ENCODE measurements at regions not wholly inside any gene's neighbourhood (a gene's known extent, or its start where the extent isn't known, plus 50 kb on each side); places are given as distances from the start of the nearest gene placed in this dataset.
A peak's percentile ranks its signal among the peaks of the same experiment; 100 is the strongest.

DNA sequence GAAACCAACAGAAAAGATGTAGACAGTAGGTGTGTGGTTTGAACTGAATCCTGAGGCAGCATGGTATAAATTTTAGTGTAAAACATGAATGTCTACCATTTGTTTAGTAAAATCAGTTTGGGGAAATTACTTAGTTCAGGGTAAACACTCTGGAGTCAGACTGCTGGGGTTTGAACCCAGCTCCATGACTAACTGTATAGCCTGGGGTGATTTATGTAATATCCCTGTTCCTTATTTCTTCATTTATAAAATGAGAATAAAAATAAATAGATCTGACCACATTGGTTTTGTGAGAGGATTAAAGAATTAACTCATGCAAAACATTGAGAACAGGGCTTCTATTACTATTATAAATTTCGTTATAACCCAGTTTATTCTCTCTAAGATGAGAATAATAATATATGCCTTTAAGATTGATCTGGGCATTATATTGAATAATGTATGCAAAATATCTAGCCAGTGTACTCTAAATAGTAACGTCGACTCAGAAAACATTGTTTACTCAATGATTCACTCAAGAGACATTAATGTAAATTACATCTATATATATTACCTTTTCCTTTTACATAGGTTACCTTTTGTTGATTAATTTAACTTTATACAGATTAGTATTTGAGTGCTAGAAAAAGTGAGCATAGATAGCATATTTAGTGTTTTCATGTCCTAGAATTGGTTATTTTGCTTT, 120.6 kb upstream of the KCNJ16 start:
- Histone ChIP-seq H3K9me3 (ENCODE audit: control insufficient read depth in 2 of 3, low read length in 3 of 3) (no peaks in the 10 kb centered on the region), H3K4me1 (ENCODE audit: control insufficient read depth in 2 of 2, insufficient read depth in 2 of 2, low read length in 2 of 2) (no peaks in the 10 kb centered on the region), H3K36me3 (ENCODE audit: control insufficient read depth in 2 of 3, insufficient read depth in 3 of 3, low read length in 3 of 3) (no peaks in the 10 kb centered on the region), H3K27ac (ENCODE audit: low read depth, low read length) (no peak overlapping the region), H3K27me3 (ENCODE audit: control insufficient read depth in 2 of 2, insufficient read depth in 2 of 2, low read length in 2 of 2) (no peaks in the 10 kb centered on the region), H3K4me3 (ENCODE audit: low read length) (no peak overlapping the region)
- Mint-ChIP-seq H3K27me3 (peaks cover 0 to 8% (median 0%) of the 10 kb centered on the region in 5 donors), H3K4me1 (no peaks in the 10 kb centered on the region), H3K9me3 (peaks cover 0 to 10% (median 1%) of the 10 kb centered on the region in 11 donors), H3K27ac (no peak overlapping the region), H3K36me3 (peaks cover 0 to 3% (median 0%) of the 10 kb centered on the region in 5 donors), H3K4me3 (no peak overlapping the region)
- ATAC-seq (no peak), DNase-seq (no peak)
- intact Hi-C loops (cut with micrococcal nuclease) = no loop called here
- POLR2A ChIA-PET = no interaction called here
- CTCF ChIA-PET = no interaction called here

DNA sequence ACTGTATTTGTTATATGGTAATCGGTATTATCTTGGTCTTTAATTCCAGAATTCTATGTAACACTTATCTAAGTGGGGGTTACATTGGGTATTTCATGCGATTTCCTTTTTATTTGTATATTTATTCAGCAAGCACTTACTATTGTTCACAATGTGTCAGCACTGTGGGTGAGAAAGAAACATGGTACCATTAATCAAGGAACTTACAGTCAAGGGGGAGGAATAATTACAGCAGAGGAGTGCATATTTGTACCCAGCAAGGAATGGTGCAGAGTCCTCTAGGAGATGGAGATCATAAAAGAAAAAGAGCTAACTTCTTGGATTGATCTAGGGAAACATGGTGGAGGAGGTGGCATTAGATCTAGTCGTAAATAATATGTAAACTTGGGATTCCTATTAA, 117.0 kb upstream of the KCNJ16 start:
- H3K4me1 ChIP-seq (ENCODE audit: control insufficient read depth in 2 of 2, insufficient read depth in 2 of 2, low read length in 2 of 2) = no peaks in the 10 kb centered on the region
- POLR2A ChIA-PET = no interaction called here
- Mint-ChIP-seq H3K27ac (no peak overlapping the region), H3K4me3 (no peak overlapping the region), H3K9me3 (peaks cover 0 to 10% (median 0%) of the 10 kb centered on the region in 11 donors), H3K4me1 (no peaks in the 10 kb centered on the region), H3K27me3 (peaks cover 0 to 4% (median 0%) of the 10 kb centered on the region in 5 donors), H3K36me3 (no peaks in the 10 kb centered on the region)
- CTCF ChIA-PET = no interaction called here
- DNase-seq (no peak), ATAC-seq (no peak)
- no peaks in the 10 kb centered on the region for H3K9me3 ChIP-seq (ENCODE audit: control insufficient read depth in 2 of 3, low read length in 3 of 3)
- H3K36me3 ChIP-seq (ENCODE audit: control insufficient read depth in 2 of 3, insufficient read depth in 3 of 3, low read length in 3 of 3) = no peaks in the 10 kb centered on the region
- no peaks in the 10 kb centered on the region for H3K27me3 ChIP-seq (ENCODE audit: control insufficient read depth in 2 of 2, insufficient read depth in 2 of 2, low read length in 2 of 2)
- intact Hi-C loops (cut with micrococcal nuclease) = no loop called here
- H3K27ac ChIP-seq (ENCODE audit: low read depth, low read length) = no peak overlapping the region
- H3K4me3 ChIP-seq (ENCODE audit: low read length) = no peak overlapping the region

DNA sequence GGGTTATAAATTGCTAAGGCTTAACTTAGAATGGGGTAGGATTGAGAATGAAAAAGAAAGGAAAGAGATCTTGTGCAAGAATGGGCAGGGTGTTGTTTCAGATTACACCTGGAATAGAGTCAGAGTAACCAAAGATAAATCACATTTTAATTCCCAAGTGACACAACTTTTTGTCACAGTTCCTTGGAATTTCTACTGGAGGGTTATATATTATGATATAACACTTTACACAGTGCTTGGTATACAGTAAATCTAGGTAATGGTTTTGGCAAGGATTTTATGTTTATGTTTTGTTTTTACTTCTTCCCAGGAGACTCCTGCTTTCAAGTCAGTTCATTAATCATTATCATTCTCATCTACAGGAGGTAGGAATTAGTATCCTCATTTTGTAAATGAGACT, 115.7 kb upstream of the KCNJ16 start:
- Mint-ChIP-seq H3K27me3 (peaks cover 0 to 4% (median 0%) of the 10 kb centered on the region in 5 donors), H3K36me3 (no peaks in the 10 kb centered on the region), H3K27ac (no peak overlapping the region), H3K9me3 (peaks cover 0 to 10% (median 0%) of the 10 kb centered on the region in 11 donors), H3K4me3 (no peak overlapping the region), H3K4me1 (no peaks in the 10 kb centered on the region)
- intact Hi-C loops (cut with micrococcal nuclease) = no loop called here
- DNase-seq (no peak), ATAC-seq (no peak)
- POLR2A ChIA-PET = no interaction called here
- CTCF ChIA-PET = no interaction called here
- no peak overlapping the region for H3K4me3 ChIP-seq (ENCODE audit: low read length)
- H3K27ac ChIP-seq (ENCODE audit: low read depth, low read length) = no peak overlapping the region
- no peaks in the 10 kb centered on the region for H3K4me1 ChIP-seq (ENCODE audit: control insufficient read depth in 2 of 2, insufficient read depth in 2 of 2, low read length in 2 of 2)
- no peaks in the 10 kb centered on the region for H3K36me3 ChIP-seq (ENCODE audit: control insufficient read depth in 2 of 3, insufficient read depth in 3 of 3, low read length in 3 of 3)
- no peaks in the 10 kb centered on the region for H3K9me3 ChIP-seq (ENCODE audit: control insufficient read depth in 2 of 3, low read length in 3 of 3)
- no peaks in the 10 kb centered on the region for H3K27me3 ChIP-seq (ENCODE audit: control insufficient read depth in 2 of 2, insufficient read depth in 2 of 2, low read length in 2 of 2)

GRCh38 chr17:69960755-69961154, 114.3 kb upstream of the KCNJ16 start:
- no peaks in the 10 kb centered on the region for H3K36me3 ChIP-seq (ENCODE audit: control insufficient read depth in 2 of 3, insufficient read depth in 3 of 3, low read length in 3 of 3)
- H3K4me1 Mint-ChIP-seq = no peaks in the 10 kb centered on the region
- H3K27ac Mint-ChIP-seq = no peak overlapping the region
- no peaks in the 10 kb centered on the region for H3K36me3 Mint-ChIP-seq
- peaks cover 0 to 10% (median 2%) of the 10 kb centered on the region in 11 donors for H3K9me3 Mint-ChIP-seq
- no peaks in the 10 kb centered on the region for H3K9me3 ChIP-seq (ENCODE audit: control insufficient read depth in 2 of 3, low read length in 3 of 3)
- no peak overlapping the region for H3K4me3 Mint-ChIP-seq
- POLR2A ChIA-PET = no interaction called here
- H3K27me3 Mint-ChIP-seq = peaks cover 0 to 4% (median 0%) of the 10 kb centered on the region in 5 donors
- ATAC-seq (no peak), DNase-seq (no peak)
- no peaks in the 10 kb centered on the region for H3K27me3 ChIP-seq (ENCODE audit: control insufficient read depth in 2 of 2, insufficient read depth in 2 of 2, low read length in 2 of 2)
- CTCF ChIA-PET = no interaction called here
- no peaks in the 10 kb centered on the region for H3K4me1 ChIP-seq (ENCODE audit: control insufficient read depth in 2 of 2, insufficient read depth in 2 of 2, low read length in 2 of 2)
- intact Hi-C loops (cut with micrococcal nuclease) = no loop called here
- no peak overlapping the region for H3K27ac ChIP-seq (ENCODE audit: low read depth, low read length)
- no peak overlapping the region for H3K4me3 ChIP-seq (ENCODE audit: low read length)

DNA sequence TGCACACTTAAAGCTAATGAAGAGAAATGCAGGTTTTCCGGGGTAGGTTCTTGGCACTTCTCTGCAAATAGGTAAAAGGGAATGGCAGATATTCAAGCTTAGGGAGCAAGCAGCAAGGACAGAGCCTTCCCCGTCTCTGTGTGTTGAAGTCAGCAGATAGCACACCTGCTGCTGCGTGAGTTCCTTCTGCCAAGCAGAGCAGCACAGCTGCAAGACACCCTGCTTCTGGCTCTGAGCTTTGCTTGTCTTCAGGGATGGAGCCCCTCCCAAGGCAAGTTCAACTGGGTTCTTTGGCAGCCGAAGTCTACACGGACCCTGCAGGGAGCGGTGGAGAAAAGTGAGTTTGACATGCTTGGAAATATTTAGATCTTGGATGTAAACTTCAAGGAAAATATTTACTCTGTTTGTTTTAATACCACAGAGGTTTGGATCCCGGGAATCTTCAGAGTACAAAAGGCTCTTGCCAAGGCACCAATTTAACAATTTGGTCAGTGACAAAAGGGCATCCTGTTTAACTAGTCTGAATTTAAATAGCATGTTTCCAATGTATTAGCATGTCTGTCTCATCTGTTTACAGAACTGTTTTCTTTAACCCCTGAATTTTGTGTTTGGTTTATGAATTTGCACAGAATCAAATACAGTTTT, 113.4 kb upstream of the KCNJ16 start:
- Mint-ChIP-seq H3K36me3 (no peaks in the 10 kb centered on the region), H3K9me3 (peaks cover 0 to 8% (median 3%) of the 10 kb centered on the region in 11 donors), H3K4me3 (no peak overlapping the region), H3K27ac (no peak overlapping the region), H3K27me3 (peaks cover 0 to 4% (median 0%) of the 10 kb centered on the region in 5 donors), H3K4me1 (no peaks in the 10 kb centered on the region)
- intact Hi-C loops (cut with micrococcal nuclease) = no loop called here
- CTCF ChIA-PET = no interaction called here
- ATAC-seq (no peak), DNase-seq (peak in 1 of 9 donors; percentile 0)
- Histone ChIP-seq H3K9me3 (ENCODE audit: control insufficient read depth in 2 of 3, low read length in 3 of 3) (no peaks in the 10 kb centered on the region), H3K27me3 (ENCODE audit: control insufficient read depth in 2 of 2, insufficient read depth in 2 of 2, low read length in 2 of 2) (no peaks in the 10 kb centered on the region), H3K36me3 (ENCODE audit: control insufficient read depth in 2 of 3, insufficient read depth in 3 of 3, low read length in 3 of 3) (no peaks in the 10 kb centered on the region), H3K4me1 (ENCODE audit: control insufficient read depth in 2 of 2, insufficient read depth in 2 of 2, low read length in 2 of 2) (no peaks in the 10 kb centered on the region), H3K27ac (ENCODE audit: low read depth, low read length) (no peak overlapping the region), H3K4me3 (ENCODE audit: low read length) (no peak overlapping the region)
- POLR2A ChIA-PET = no interaction called here

- Mint-ChIP-seq H3K36me3 (no peaks in the 10 kb centered on the region), H3K27ac (no peak overlapping the region), H3K9me3 (peaks cover 0 to 13% (median 3%) of the 10 kb centered on the region in 11 donors), H3K4me1 (no peaks in the 10 kb centered on the region), H3K27me3 (peaks cover 0 to 5% (median 0%) of the 10 kb centered on the region in 5 donors), H3K4me3 (no peak overlapping the region)
- Histone ChIP-seq H3K4me3 (ENCODE audit: low read length) (no peak overlapping the region), H3K9me3 (ENCODE audit: control insufficient read depth in 2 of 3, low read length in 3 of 3) (no peaks in the 10 kb centered on the region), H3K4me1 (ENCODE audit: control insufficient read depth in 2 of 2, insufficient read depth in 2 of 2, low read length in 2 of 2) (no peaks in the 10 kb centered on the region), H3K27me3 (ENCODE audit: control insufficient read depth in 2 of 2, insufficient read depth in 2 of 2, low read length in 2 of 2) (no peaks in the 10 kb centered on the region), H3K36me3 (ENCODE audit: control insufficient read depth in 2 of 3, insufficient read depth in 3 of 3, low read length in 3 of 3) (no peaks in the 10 kb centered on the region), H3K27ac (ENCODE audit: low read depth, low read length) (no peak overlapping the region)
- intact Hi-C loops (cut with micrococcal nuclease) = no loop called here
- POLR2A ChIA-PET = no interaction called here
- no peak for DNase-seq
- CTCF ChIA-PET = no interaction called here
- no peak for ATAC-seq
Observed at GRCh38 chr17:69962436-69962995, 112.5 kb upstream of the KCNJ16 start.

All from naive thymus-derived CD4-positive, alpha-beta T cell (primary cell).